ACC112 (cell line): ENCODE measurements at regions not wholly inside any gene's neighbourhood (a gene's known extent, or its start where the extent isn't known, plus 50 kb on each side); places are given as distances from the start of the nearest gene placed in this dataset.

Experiments
- H2AFZ ChIP-seq: fragments of 200-600 bp; sonication (generic); one replicate; pipeline ENCODE4 v1.6.0; 2017; ENCODE audit warnings: antibody characterized with exemption, low read length; ENCODE audit not compliant: unreplicated experiment
- H3K27ac ChIP-seq: fragments of 200-600 bp; sonication (generic); 2 replicates; pipeline ENCODE4 v1.5.1; 2014; ENCODE audit warnings: low read depth, mild to moderate bottlenecking, antibody characterized with exemption, low read length, moderate library complexity
- H3K27me3 ChIP-seq: fragments of 200-600 bp; sonication (generic); 2 replicates; pipeline ENCODE4 v1.6.1; 2014; ENCODE audit warnings: mild to moderate bottlenecking, antibody characterized with exemption, low read length, moderate library complexity, mixed read lengths; ENCODE audit not compliant: insufficient read depth
- H3K36me3 ChIP-seq: fragments of 200-600 bp; sonication (generic); 2 replicates; pipeline ENCODE4 v1.6.1; 2016; ENCODE audit warnings: mild to moderate bottlenecking, antibody characterized with exemption, low read length, moderate library complexity, mixed read lengths; ENCODE audit not compliant: insufficient read depth
- H3K4me1 ChIP-seq: fragments of 200-600 bp; sonication (generic); one replicate; pipeline ENCODE4 v1.6.1; 2016; ENCODE audit warnings: low read length, mixed read lengths; ENCODE audit not compliant: insufficient read depth, unreplicated experiment, control insufficient read depth
- H3K4me3 ChIP-seq: fragments of 200-600 bp; sonication (generic); 2 replicates; pipeline ENCODE4 v1.5.1; 2014; ENCODE audit warnings: mild to moderate bottlenecking, low read depth, low read length
- H3K79me2 ChIP-seq: fragments of 200-600 bp; sonication (generic); one replicate; pipeline ENCODE4 v1.6.0; 2016; ENCODE audit warnings: low read length; ENCODE audit not compliant: control insufficient read depth, unreplicated experiment, insufficient read depth

DNA sequence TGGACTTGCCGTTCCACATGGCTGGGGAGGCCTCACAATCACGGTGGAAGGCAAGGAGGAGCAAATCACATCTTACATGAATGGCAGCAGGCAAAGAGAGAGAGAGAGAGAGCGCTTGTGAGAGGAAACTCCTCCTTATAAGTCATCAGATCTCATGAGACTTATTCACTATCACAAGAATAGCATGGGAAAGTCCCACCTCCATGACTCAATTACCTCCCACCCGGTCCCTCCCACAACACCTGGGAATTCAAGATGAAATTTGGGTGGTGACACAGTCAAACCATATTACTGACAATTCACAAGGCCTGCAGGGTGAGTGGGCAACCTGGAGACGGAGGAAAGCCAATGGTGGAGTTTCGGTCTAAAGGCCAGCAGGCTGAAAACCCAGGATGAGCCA lies 394.3 kb upstream of the TRAM1L1 start:
- no peaks in the 10 kb centered on the region for H3K36me3 ChIP-seq
- no peaks in the 10 kb centered on the region for H3K27me3 ChIP-seq
- H3K4me1 ChIP-seq = no peaks in the 10 kb centered on the region
- H3K79me2 ChIP-seq = no peaks in the 10 kb centered on the region
- H3K27ac ChIP-seq = no peak overlapping the region
- H3K4me3 ChIP-seq = no peak overlapping the region
- H2AFZ ChIP-seq = no peak overlapping the region

DNA sequence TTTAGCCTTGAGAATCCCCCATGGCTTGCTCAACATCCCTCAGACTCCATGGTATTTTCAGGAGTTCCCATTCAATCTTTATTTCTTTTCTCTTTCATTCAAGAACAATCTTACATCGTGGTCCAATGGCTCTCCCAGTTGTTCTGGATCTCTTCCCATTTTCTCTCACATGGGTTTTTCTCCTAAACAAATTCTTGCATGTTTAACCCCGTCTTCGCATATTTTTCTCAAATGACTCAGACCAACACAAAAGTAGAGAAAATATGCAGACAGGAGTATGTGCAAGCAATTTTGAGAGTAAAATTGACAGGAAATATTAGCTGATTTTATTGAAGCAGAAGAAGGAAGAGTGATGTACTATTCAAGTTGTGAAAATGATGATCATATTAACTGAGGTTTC lies 396.4 kb upstream of the TRAM1L1 start:
- Histone ChIP-seq H2AFZ (no peak overlapping the region), H3K79me2 (no peaks in the 10 kb centered on the region), H3K36me3 (no peaks in the 10 kb centered on the region), H3K27me3 (no peaks in the 10 kb centered on the region), H3K27ac (no peak overlapping the region), H3K4me3 (no peak overlapping the region), H3K4me1 (no peaks in the 10 kb centered on the region)

DNA sequence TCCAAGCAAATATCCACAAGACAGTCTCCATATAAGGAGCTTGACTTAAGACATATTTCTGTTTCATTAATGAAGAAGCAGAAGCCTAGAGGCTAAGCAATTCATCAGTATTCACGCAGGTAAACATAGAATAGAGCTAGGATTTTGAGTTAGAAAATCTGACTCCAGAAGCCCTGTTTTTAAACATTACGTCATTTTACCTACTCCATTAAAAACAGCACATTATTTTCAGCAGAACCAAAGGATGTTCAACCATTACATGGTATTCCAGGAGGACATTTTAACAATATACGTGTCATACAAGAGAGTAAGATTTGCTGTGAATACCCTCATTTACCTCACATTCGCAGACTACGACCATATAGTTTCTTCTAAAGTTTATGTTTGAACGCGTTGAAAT lies 403.3 kb upstream of the TRAM1L1 start:
- no peak overlapping the region for H3K4me3 ChIP-seq
- H3K79me2 ChIP-seq = no peaks in the 10 kb centered on the region
- no peak overlapping the region for H3K27ac ChIP-seq
- H2AFZ ChIP-seq = no peak overlapping the region
- H3K36me3 ChIP-seq = no peaks in the 10 kb centered on the region
- H3K27me3 ChIP-seq = no peaks in the 10 kb centered on the region
- no peaks in the 10 kb centered on the region for H3K4me1 ChIP-seq

DNA sequence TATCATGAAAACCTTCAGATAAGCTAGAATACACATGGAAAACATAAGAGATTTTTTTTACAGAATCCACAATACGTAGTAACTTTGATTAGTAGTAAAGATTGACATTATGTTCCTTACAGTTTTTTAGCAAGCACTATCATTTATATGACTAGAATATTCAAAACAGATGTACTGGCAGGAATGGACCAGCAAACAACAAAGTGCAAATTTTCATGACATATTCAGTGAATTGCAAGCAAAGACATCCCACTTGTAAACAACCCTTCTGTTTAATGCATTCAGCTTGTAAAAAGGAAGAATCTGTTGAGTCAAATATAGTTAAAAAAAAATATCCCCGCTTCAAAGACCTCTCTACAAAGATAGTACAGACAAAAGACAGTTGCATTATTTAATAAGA lies 403.7 kb upstream of the TRAM1L1 start:
- Histone ChIP-seq H3K36me3 (no peaks in the 10 kb centered on the region), H3K4me3 (no peak overlapping the region), H3K4me1 (no peaks in the 10 kb centered on the region), H2AFZ (no peak overlapping the region), H3K27me3 (no peaks in the 10 kb centered on the region), H3K79me2 (no peaks in the 10 kb centered on the region), H3K27ac (no peak overlapping the region)

DNA sequence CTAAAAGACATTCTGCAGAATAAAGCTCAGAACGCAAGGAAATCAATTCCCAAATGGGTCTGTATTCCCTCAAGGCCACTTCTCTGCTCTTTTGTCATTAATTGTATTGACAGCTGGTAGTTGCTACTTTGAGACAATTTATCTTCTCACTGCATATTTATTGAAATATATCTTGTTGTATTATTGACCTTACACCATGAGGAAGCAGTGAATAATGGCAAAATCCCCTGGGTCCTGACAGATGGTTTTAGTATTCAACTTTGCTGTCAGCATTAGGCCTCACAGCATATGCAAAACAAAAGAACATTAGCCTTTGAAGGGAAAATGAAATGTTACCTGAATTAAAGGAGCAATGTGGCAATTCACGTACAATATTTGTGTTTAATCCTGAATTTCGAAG lies 406.1 kb upstream of the TRAM1L1 start:
- H2AFZ ChIP-seq = no peak overlapping the region
- no peaks in the 10 kb centered on the region for H3K27me3 ChIP-seq
- no peaks in the 10 kb centered on the region for H3K4me1 ChIP-seq
- no peaks in the 10 kb centered on the region for H3K79me2 ChIP-seq
- no peak overlapping the region for H3K27ac ChIP-seq
- no peak overlapping the region for H3K4me3 ChIP-seq
- H3K36me3 ChIP-seq = no peaks in the 10 kb centered on the region

DNA sequence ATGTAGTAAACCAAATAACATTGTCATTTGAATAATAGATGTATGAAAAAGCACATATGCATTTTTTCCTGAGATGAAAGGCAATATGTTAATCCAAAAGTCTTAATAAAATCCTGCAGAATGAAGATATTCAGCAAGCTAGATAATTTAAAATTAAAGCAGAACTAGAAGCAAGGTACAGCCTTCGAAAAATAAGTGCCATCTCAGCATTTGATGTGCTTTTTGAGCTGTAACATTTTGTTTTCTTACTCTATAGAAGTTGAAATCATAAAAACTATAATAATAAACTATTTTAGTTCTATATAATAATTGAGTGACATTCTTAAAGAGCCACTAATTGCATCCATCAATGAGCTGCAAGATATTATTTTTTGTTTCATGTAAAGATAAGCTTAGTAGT lies 410.4 kb upstream of the TRAM1L1 start:
- H3K36me3 ChIP-seq = no peaks in the 10 kb centered on the region
- no peaks in the 10 kb centered on the region for H3K27me3 ChIP-seq
- H3K27ac ChIP-seq = no peak overlapping the region
- H3K79me2 ChIP-seq = no peaks in the 10 kb centered on the region
- H2AFZ ChIP-seq = no peak overlapping the region
- H3K4me3 ChIP-seq = no peak overlapping the region
- no peaks in the 10 kb centered on the region for H3K4me1 ChIP-seq

DNA sequence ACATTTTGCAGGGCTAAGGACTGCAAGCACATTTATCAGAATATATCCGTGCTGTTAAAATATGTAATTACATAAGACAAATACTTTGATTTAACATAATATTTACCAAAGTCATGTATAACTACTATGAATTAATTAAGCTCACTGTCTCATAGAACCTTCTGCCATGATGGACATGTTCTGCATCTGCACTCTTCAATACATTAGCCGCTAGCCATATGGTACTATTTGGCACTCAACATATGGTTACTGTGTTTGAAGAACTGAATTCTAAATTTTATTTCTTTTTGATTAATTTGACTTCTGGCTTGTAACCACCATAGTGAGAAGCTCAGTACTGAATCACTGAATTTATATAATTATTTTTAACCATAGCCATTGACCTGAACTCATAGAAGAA lies 427.0 kb upstream of the TRAM1L1 start:
- Histone ChIP-seq H3K27ac (no peak overlapping the region), H3K4me1 (no peaks in the 10 kb centered on the region), H2AFZ (no peak overlapping the region), H3K79me2 (no peaks in the 10 kb centered on the region), H3K4me3 (no peak overlapping the region), H3K36me3 (no peaks in the 10 kb centered on the region), H3K27me3 (no peaks in the 10 kb centered on the region)

DNA sequence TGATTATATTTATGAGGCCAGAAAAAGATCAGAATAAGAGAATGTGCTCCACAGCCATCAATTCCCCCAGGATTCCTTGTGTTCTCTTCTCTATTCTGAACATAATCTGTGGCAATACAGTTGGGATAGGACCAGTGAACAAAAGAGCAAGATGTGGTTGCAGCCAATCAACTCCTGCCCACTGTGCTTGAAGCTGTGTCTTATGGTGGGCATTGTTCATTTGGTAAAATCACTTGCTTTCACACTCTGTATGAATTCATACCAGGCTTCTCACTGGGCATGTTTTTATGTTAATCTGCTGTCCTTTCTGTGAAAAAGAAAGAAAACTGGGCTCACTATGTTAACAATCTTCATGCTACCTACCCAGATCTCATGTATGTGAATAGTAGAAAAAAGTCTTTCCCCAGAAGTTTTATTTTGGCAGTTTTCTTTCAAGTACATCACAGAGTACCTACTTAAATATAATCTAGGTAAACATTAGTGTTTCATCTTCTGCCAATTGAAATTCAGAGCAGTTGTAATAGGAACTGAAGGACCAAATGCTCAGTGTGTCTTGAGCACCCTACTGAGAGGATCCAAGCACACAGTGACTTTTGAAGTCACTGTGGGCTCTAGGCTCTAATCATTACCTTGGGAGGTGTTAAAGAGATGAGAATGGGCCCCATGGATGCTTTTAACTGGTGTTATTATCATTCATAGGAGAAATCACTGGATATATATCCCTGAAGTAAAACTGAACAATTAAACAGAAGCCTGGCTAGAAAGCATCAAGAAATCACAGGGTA lies 429.2 kb upstream of the TRAM1L1 start:
- H3K27me3 ChIP-seq = no peaks in the 10 kb centered on the region
- H3K79me2 ChIP-seq = no peaks in the 10 kb centered on the region
- H3K36me3 ChIP-seq = no peaks in the 10 kb centered on the region
- no peak overlapping the region for H3K4me3 ChIP-seq
- H3K27ac ChIP-seq = no peak overlapping the region
- no peaks in the 10 kb centered on the region for H3K4me1 ChIP-seq
- no peak overlapping the region for H2AFZ ChIP-seq

DNA sequence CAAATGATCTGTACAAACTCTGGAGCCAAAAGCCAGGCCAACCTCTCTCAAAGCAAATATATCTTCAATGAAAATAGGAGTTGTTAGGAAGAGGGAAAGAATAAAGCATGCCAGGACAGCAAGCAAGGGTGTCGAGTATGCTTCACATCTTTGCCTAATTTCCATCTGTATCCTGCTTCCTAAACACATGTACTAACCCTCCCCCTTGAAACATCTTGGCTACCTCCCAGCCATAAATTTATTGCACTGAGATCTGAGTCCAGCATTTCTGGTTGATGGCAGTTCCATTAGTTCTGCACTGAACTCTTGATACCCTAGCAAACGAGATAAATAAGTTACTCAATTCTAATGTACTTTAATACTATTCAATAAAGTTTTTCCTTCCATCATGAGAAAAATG lies 430.5 kb upstream of the TRAM1L1 start:
- Histone ChIP-seq H3K4me1 (no peaks in the 10 kb centered on the region), H3K4me3 (no peak overlapping the region), H2AFZ (no peak overlapping the region), H3K27me3 (no peaks in the 10 kb centered on the region), H3K36me3 (no peaks in the 10 kb centered on the region), H3K79me2 (no peaks in the 10 kb centered on the region), H3K27ac (no peak overlapping the region)

DNA sequence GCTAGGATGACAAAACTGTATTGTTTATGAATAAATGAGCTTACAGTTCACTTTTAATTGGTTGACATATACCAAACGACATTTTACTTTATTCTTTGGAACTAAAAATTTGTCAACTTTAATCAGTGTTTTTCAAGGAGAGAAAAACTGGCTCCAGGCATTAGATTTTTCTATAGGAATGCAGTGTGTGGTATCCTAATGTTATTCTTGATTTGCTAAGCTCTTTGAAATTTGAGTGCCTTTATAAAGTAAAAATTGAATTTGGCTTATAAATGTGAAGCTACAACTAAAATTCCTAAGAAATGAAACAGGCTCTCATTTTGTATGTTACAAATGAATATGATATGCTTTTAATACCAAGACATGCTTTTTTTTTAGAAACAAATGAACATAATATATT lies 442.2 kb upstream of the TRAM1L1 start:
- no peaks in the 10 kb centered on the region for H3K36me3 ChIP-seq

DNA sequence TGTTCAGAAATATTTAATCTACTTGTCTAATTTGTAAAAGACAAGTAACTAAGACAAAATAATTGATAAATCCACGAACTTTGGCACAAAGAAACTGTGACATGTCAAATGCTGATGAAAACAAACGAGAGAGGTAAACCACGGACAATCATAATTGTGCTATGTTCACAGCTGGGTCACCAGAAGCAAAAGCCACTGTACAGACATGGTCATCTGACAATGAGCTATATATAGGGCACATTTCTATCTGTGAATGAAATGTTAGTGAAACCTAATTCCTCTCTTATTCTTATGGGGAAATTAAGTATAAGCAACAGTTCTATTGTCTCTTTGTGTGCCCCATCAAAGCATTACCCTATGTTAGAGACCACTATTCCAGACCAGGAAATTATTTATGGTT lies 444.0 kb upstream of the TRAM1L1 start:
- Histone ChIP-seq H3K79me2 (no peaks in the 10 kb centered on the region), H3K27me3 (no peaks in the 10 kb centered on the region), H3K4me3 (no peak overlapping the region), H3K4me1 (no peaks in the 10 kb centered on the region), H3K27ac (no peak overlapping the region), H2AFZ (no peak overlapping the region), H3K36me3 (no peaks in the 10 kb centered on the region)

More for the DNA sequence above, 442.2 kb upstream of the TRAM1L1 start:
- no peaks in the 10 kb centered on the region for H3K27me3 ChIP-seq
- no peak overlapping the region for H2AFZ ChIP-seq
- H3K27ac ChIP-seq = no peak overlapping the region
- H3K4me1 ChIP-seq = no peaks in the 10 kb centered on the region
- no peaks in the 10 kb centered on the region for H3K79me2 ChIP-seq
- no peak overlapping the region for H3K4me3 ChIP-seq
